ENCODE measurements at regions not wholly inside any gene's neighbourhood (a gene's known extent, or its start where the extent isn't known, plus 50 kb on each side); places are given as distances from the start of the nearest gene placed in this dataset.

GRCh38 chr11:122521626-122522025 is 133.9 kb upstream of the UBASH3B start:
- DNase-seq: no peak

DNA sequence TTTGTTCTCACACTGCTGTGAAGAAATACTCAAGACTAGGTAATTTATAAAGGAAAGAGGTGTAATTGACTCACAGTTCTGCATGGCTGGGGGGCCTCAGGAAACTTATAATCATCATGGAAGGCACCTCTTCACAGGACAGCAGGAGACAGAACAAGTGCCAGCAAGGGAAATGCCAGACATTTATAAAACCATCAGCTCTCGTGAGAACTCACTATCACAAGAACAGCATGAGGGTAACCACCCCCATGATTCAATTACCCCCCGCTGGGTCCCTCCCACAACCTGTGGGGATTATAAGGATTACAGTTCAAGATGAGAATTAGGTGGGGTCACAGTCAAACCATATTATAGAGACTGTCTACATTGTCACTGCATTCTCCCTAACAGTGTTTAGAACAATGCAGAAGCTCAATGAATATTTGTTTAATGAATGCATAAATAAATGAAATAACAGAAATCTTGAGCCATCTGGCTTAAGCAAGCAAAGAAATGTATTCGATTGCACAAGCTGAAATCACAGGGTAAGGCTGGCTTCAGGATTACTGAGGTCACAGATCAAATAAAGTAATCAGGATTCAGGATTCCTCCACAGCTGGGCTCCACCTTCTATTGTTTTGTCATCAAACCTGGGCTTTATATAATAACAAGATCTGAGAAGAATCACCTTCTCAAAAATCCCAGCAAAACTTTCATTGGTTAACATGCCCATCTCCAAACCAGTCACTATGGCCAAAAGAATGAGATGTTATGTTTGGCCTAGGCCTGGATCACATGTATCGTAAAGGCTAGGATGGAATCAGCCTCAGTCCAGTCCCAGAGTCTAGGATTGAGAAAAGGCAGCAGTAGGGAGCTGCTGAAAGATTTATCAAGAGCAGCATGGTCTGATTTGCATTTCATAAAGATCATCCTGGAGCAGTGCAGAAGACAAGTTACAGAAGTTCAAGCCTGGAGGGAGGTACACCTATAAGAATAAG is 137.8 kb upstream of the UBASH3B start:
- no peak for DNase-seq

DNA sequence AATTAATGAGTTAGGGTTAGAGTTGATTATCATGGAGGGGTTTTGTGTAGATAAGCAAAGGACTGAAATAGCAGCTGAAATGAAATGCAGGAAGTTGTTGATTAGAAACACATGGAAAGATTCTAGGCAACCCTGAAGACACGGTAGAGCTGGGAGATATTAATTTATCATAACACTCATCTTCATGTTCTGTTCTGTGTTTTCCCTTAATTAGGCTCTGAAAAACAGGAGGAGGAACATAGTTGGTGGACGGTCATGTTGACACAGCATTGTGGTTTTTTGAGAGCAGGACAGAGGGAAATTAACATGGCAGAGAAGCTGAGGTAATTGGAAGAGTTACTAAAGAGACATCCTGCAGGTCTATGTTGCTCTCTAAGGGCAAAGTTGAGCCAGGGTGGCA is 138.8 kb upstream of the UBASH3B start:
- no peak for DNase-seq

GRCh38 chr11:122513997-122514396 is 141.5 kb upstream of the UBASH3B start:
- DNase-seq: no peak

GRCh38 chr11:122513328-122513727 is 142.2 kb upstream of the UBASH3B start:
- DNase-seq: no peak

DNA sequence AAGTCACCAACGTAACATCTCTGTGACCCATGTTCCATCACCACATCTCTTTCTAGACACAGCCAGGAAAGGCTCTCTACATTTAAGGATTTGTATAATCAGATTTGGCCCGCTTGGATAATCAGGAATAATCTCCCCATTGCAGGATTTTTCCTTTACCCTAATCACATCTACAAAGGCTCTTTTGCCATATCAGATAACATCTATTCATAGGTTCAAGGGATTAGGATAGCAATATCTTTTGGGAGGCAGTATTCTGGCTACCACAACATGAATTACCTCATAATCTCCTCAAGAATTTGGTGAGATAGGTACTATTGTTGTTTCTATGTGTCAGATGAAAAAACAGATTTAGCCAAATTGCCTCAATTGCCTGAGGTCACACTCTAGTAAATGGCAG is 142.8 kb upstream of the UBASH3B start:
- no peak for DNase-seq

GRCh38 chr11:122509899-122510298 is 145.6 kb upstream of the UBASH3B start:
- DNase-seq: no peak

GRCh38 chr11:122509091-122509490 is 146.4 kb upstream of the UBASH3B start:
- no peak for DNase-seq

DNA sequence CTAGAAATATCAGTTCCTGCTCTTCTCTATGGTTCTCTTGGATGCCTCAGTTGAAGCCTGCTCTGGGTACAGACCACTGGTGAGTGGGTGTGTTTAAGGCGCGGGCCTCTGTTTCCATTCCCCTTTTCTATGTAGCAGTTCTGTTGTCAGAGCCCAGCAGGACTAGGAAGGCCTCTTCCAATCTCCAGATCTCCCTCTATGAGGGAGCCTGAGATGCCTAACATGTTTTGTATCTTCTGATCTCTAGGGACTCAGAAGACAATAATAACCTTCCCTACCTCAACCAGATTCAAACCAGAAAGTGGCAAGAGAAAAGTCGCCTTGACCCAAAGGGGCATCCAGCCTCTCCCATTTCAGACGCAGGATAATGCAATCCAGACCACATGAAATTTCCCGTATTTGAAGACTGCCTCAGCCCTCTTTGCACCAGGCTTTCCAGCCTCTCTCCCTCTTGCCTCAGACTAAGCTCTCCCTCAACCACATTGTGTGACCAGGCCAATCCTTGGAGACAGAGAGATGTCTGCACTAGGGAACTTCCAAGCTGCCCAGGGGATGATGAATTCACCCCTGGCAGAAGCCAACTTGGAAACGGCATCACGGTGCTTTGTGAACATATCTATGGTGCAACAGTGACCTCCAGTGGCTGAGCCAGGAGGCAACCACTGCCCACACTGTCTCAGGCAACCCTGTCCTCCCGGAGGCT is 150.1 kb upstream of the UBASH3B start:
- DNase-seq: no peak

GRCh38 chr11:122494221-122494620 is 161.3 kb upstream of the UBASH3B start:
- DNase-seq: no peak

DNA sequence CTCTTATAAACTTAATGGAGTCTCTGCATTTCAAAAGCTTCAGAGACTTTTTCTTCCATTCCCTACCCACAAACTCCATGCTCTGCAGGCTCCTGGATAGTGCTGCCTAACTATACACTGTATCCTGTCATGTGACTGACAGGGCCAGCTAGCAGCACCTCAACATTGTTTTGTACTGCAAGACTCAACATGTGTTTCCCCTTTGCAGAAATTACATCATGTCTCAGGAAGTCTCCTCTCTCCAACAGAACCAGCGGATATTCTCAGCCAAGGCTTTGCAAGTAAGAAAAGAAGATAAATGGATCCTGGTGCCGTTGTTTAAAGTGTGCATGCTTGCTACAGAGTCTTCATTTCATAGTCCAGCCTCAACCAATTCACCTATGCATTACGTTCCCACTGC is 164.0 kb upstream of the UBASH3B start:
- no peak for DNase-seq

DNA sequence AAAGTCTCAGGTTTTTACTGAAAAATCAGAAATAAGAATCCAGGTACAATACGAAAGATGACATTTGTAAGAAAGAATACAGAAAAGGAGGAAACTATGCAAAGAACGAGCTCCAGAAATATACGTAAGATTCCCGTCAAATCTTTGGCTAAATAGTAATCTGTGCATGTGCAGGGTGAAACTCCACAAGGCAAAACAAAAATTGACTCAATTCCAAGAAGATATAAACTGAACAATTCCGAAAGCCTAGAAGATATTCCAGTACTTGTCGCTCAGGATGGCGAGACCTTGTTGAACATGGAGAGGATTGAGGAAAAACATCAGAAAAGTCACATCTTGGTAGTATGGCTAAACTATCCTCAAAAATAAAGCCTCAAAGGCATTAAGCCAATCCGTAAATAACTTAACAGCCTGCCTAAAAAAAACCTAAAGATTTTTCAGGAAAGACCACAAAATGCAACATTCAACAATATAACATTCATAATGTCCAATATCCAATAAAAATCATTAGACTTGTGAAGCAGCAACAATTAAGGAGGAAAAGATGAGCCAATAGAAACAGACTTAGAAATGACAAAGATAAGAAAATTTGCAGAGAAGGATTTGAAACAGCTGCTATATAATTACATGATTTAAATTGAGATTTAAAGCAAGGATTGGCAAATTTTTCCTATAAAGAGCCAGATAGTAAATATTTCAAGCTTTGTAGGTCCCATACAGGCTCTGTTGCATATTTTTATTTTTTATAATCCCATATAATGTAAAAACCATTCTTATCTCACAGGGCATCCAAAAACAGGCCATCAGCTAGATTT is 166.4 kb upstream of the UBASH3B start:
- DNase-seq: no peak

DNA sequence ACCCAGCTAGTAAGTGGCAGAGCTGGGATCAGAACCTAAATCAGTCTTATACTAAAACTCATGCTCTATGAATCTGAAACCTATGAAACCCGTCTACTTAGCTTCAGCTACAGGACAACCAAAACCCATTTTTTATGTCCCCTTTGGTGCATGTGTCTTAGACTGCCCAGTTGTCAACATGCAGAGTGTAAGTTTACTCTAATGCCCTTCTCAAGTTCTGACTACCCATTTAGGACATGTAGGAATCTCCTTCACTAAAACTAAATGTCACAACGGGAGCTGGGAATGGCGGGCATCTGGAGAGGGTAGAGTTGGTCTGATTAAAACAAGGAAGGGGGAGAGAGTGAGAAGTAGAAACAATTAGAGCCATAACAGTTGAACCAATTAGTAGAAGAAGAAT is 167.9 kb upstream of the UBASH3B start:
- DNase-seq: no peak

DNA sequence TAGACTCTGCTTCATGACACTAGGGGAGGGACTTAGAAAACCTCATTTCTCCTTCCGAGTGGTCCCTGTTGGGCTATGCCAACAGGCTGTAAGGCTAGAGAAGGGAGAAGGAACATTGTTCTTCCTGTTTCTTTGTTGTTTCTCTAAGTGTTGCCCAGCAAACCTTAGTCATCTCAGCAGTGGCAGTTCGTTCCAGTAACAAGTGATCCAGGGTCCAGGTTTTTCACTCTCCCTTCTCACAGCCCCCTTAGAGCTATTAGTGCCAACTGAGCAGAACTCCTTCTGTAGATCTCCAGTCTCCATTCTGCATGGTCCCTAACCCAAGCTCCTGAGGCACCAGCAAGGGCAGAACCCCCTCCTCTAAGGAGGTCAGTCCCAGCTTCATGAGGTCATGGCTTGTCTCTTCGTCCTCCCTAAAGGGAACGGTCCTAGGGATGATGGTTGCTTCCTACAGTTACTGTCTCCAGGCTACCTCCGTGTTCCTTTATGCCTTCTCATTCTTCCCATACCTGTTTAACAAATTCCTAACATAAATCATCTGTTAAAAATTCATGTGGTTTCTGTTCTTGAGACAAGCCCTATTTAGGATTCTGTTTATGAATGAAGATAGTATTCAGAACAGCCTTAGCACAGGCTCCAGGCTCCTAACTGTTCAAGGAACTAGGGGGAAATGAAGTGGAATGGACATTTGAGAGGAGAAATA is 168.6 kb upstream of the UBASH3B start:
- no peak for DNase-seq

DNA sequence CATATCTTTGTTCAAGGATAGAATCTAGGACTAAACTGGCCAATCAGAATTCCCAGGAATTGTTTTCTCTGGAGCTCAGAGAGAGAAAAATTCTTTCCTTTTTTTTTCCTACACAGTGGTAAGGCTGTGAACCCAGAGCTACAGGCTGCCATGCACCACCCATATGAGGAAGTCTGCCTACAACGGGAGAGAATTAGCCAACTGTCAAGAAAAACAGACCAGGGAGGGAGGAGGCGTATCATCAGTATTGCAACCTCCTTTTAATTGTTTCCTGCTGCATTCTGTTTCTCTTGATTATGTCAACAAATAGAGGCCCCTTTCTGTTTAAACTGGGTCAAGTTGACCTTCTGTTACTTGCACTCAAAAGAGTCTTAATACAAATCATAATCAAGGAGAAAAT is 176.5 kb upstream of the UBASH3B start:
- DNase-seq: no peak

DNA sequence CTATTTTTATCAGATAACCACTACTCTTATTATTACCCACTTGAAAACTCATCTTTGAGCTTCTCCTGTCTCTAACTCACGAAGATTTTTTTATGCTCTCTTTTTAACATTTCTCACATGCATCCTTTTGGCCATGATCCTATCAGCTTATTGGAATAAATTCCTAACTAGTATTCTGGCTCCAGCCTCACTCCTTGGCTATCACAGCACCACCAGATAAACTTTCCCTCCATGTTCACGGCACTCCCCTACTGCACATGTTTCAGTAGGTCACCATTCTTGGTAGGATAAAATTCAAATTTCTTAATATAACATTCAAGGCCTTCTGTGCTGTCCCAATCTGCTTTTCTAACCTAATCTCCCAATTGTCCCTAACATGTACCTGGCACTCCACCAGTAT is 186.6 kb upstream of the UBASH3B start:
- no peak for DNase-seq

- DNase-seq: no peak
These were observed 192.0 kb upstream of the UBASH3B start for GRCh38 chr11:122463530-122463929.

GRCh38 chr11:122459064-122459463 is 196.5 kb upstream of the UBASH3B start:
- DNase-seq: no peak

- DNase-seq: no peak
These were observed 201.9 kb upstream of the UBASH3B start for GRCh38 chr11:122453586-122453985.

- no peak for DNase-seq
These were observed 203.6 kb upstream of the UBASH3B start for GRCh38 chr11:122451911-122452310.

DNA sequence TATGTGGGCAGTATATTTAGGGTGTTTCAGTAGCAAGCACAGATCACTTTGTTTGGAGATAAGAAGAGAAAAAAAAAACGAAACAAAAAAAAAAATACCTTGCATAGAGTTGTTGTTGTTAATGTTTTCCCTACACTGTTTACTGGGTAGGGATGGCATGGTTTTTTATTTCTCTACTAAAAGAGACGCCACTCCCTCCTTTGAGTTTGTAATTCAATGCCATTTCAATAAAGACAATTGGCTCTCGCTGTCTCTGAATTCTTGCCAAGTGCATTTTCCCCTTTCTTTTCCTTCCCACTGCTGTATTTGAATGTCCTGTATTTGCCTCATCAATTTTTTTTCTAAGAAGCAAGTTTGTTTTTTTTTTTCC is 213.9 kb upstream of the UBASH3B start:
- DNase-seq: no peak

GRCh38 chr11:122440811-122441665 is 214.5 kb upstream of the UBASH3B start:
- no peak for DNase-seq

Measured in effector CD8-positive, alpha-beta T cell (primary cell).